ENCODE measurements at regions not wholly inside any gene's neighbourhood (a gene's known extent, or its start where the extent isn't known, plus 50 kb on each side); places are given as distances from the start of the nearest gene placed in this dataset.

- TF ChIP-seq CTCF (conservative IDR thresholded peaks at IDR 0.05) (no peak), ZFX (IDR thresholded peaks at IDR 0.05) (no peak)
Observed at GRCh38 chr4:128488055-128488705, 200.6 kb upstream of the PGRMC2 start.
